ENCODE measurements at regions not wholly inside any gene's neighbourhood (a gene's known extent, or its start where the extent isn't known, plus 50 kb on each side); places are given as distances from the start of the nearest gene placed in this dataset.

- DNase-seq (ENCODE audit: low spot score) (no peak), ATAC-seq (no peak)
- no peaks in the 10 kb centered on the region for H3K4me1 ChIP-seq (ENCODE audit: insufficient read depth)
- Mint-ChIP-seq H3K36me3 (ENCODE audit: low read depth) (no peaks in the 10 kb centered on the region), H3K4me1 (no peaks in the 10 kb centered on the region), H3K27me3 (ENCODE audit: insufficient read depth, low read depth, poor library complexity) (no peaks in the 10 kb centered on the region), H3K9me3 (no peaks in the 10 kb centered on the region), H3K4me3 (no peak overlapping the region), H3K27ac (no peak overlapping the region)
- no peaks in the 10 kb centered on the region for H3K36me3 ChIP-seq (ENCODE audit: insufficient read depth)
- H3K9me2 ChIP-seq (ENCODE audit: insufficient read depth), result no peaks in the 10 kb centered on the region
- no peak overlapping the region for H3K4me2 ChIP-seq
- no peaks in the 10 kb centered on the region for H4K20me1 ChIP-seq (replicated peaks; ENCODE audit: insufficient read depth)
- H3K79me2 ChIP-seq (replicated peaks; ENCODE audit: insufficient read depth), result no peaks in the 10 kb centered on the region
- TF ChIP-seq REST (IDR thresholded peaks at IDR 0.05; ENCODE audit: unreplicated experiment), result no peak
- TF ChIP-seq ZNF114 (CRISPR knock-in tag; IDR thresholded peaks at IDR 0.05), result no peak
- TF ChIP-seq ZNF331 (CRISPR knock-in tag; IDR thresholded peaks at IDR 0.05; ENCODE audit: low read depth), result no peak
- TF ChIP-seq EZH2 (IDR thresholded peaks at IDR 0.05; ENCODE audit: low read depth, unreplicated experiment), result no peak
- TF ChIP-seq NANOG (IDR thresholded peaks at IDR 0.05; ENCODE audit: borderline replicate concordance), result no peak
- no peak for TF ChIP-seq POLR2AphosphoS5 (IDR thresholded peaks at IDR 0.05; ENCODE audit: low read depth)
- H2AFZ ChIP-seq, result no peak overlapping the region
- no peaks in the 10 kb centered on the region for H3K27me3 ChIP-seq (ENCODE audit: insufficient read depth)
- H3K4me3 ChIP-seq, result no peak overlapping the region
- no peaks in the 10 kb centered on the region for H3F3A ChIP-seq (replicated peaks; ENCODE audit: low read depth)
- no peak overlapping the region for H3K27ac ChIP-seq (ENCODE audit: low read depth)
Observed at GRCh38 chr4:20512033-20512792, 188.0 kb upstream of the PACRGL start.

DNA sequence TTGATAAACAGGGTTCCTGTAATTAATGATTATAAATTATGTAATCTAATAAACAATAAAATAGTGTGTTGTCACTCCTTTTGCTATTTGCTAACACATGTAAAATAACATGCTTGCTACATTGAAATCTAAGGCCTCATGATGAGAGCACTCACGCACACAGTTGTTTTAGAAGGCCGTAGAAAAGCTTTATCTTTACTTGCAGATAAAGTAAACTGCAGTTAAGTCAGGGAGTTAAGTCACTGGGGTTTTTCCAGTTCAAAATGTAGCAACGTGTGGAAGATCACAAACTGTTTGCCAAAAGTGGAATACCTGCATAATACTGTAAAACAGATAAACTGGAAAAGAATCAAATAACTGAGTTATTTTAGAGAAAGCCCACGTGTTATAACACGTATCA lies 187.3 kb upstream of the PACRGL start:
- H3K27ac Mint-ChIP-seq, result no peak overlapping the region
- Histone ChIP-seq H3F3A (replicated peaks; ENCODE audit: low read depth) (no peaks in the 10 kb centered on the region), H4K20me1 (replicated peaks; ENCODE audit: insufficient read depth) (no peaks in the 10 kb centered on the region), H3K27me3 (ENCODE audit: insufficient read depth) (no peaks in the 10 kb centered on the region), H3K4me3 (no peak overlapping the region), H3K4me2 (no peak overlapping the region), H3K9me2 (ENCODE audit: insufficient read depth) (no peaks in the 10 kb centered on the region), H3K79me2 (replicated peaks; ENCODE audit: insufficient read depth) (no peaks in the 10 kb centered on the region), H3K36me3 (ENCODE audit: insufficient read depth) (no peaks in the 10 kb centered on the region), H2AFZ (no peak overlapping the region), H3K4me1 (ENCODE audit: insufficient read depth) (no peaks in the 10 kb centered on the region), H3K27ac (ENCODE audit: low read depth) (no peak overlapping the region)
- ATAC-seq (no peak), DNase-seq (ENCODE audit: low spot score) (no peak)
- no peaks in the 10 kb centered on the region for H3K9me3 Mint-ChIP-seq
- no peak overlapping the region for H3K4me3 Mint-ChIP-seq
- no peaks in the 10 kb centered on the region for H3K4me1 Mint-ChIP-seq
- H3K36me3 Mint-ChIP-seq (ENCODE audit: low read depth), result no peaks in the 10 kb centered on the region
- H3K27me3 Mint-ChIP-seq (ENCODE audit: insufficient read depth, low read depth, poor library complexity), result no peaks in the 10 kb centered on the region
- TF ChIP-seq POLR2AphosphoS5 (IDR thresholded peaks at IDR 0.05; ENCODE audit: low read depth) (no peak), EZH2phosphoT487 (IDR thresholded peaks at IDR 0.05; ENCODE audit: unreplicated experiment) (no peak), CREB1 (CRISPR knock-in tag; IDR thresholded peaks at IDR 0.05; ENCODE audit: low read depth) (no peak), STAT1 (IDR thresholded peaks at IDR 0.05; ENCODE audit: unreplicated experiment) (no peak), ZNF114 (CRISPR knock-in tag; IDR thresholded peaks at IDR 0.05) (no peak), NANOG (IDR thresholded peaks at IDR 0.05; ENCODE audit: borderline replicate concordance) (no peak), REST (IDR thresholded peaks at IDR 0.05; ENCODE audit: unreplicated experiment) (no peak), ZNF331 (CRISPR knock-in tag; IDR thresholded peaks at IDR 0.05; ENCODE audit: low read depth) (no peak), JUNB (IDR thresholded peaks at IDR 0.05; ENCODE audit: unreplicated experiment) (no peak), EZH2 (IDR thresholded peaks at IDR 0.05; ENCODE audit: low read depth, unreplicated experiment) (no peak)
- TF ChIP-seq, protein P1, sequence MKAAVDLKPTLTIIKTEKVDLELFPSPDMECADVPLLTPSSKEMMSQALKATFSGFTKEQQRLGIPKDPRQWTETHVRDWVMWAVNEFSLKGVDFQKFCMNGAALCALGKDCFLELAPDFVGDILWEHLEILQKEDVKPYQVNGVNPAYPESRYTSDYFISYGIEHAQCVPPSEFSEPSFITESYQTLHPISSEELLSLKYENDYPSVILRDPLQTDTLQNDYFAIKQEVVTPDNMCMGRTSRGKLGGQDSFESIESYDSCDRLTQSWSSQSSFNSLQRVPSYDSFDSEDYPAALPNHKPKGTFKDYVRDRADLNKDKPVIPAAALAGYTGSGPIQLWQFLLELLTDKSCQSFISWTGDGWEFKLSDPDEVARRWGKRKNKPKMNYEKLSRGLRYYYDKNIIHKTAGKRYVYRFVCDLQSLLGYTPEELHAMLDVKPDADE (IDR thresholded peaks at IDR 0.05), result no peak

Measured in GM23338 (cell line).